NCI-H146 (cell line): ENCODE measurements at regions not wholly inside any gene's neighbourhood (a gene's known extent, or its start where the extent isn't known, plus 50 kb on each side); places are given as distances from the start of the nearest gene placed in this dataset.

Experiments used
- DNase-seq: peaks from one replicate; lab custom pipeline; 2025; lab: John Stamatoyannopoulos, UW

DNA sequence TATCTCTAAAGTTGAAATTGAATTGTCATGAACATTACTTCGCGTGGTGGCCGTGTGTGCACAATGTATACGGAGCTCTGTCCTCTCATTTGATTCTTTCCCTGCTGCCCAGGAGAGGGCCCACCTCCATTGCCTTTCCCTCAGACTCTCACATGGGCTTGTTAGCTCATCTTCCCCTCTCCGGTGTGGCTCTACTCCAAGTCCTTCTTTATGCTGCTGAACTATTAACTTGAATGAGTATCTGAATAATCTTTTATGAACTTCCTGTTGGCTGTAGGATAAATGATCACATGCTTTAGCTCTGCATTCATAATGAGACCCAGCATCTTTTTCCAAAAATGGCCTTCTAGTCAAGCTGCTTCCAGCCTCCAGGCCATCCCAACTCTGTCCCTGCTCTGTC is 68.8 kb upstream of the CLNK start:
- DNase-seq = no peak

DNA sequence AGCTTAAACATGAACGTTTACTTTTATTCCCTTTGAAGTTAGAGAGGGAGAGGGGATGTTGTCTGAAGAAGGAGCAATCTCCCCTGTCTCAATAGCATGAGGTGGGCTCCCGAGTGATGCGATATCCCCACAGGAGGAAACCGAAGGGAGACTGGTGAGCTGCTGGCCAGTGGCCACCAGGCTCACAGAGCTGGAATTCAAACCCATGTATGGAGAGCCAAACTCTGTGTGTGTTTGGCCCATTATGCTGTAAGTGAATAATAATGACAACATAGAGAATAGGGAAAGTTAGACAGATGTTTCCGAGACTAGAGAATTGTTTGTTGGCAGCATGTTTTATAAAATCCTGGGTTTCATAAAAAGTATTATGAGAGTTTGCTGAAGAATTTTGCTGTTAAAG is 66.1 kb upstream of the CLNK start:
- no peak for DNase-seq

DNA sequence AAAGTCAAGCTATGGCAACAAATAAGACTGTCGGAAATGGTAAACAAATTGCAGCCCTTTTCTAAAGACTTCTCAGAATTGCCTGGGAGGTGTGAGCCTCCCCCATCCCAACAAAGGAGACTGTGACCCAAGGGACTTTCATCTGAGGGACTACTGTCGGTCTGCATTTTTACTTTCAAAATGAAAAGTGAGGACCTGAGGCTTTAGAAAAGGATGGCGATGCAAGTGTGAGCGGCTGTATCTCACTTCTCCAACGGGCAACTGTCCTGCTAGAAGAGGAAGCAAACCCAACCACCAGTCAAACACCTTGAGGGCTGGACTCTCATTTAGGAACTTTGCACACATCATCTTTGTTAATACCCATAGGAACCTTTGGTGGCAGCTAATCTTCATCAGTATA is 62.6 kb upstream of the CLNK start:
- no peak for DNase-seq

GRCh38 chr4:10746371-10747171 is 62.0 kb upstream of the CLNK start:
- DNase-seq = no peak

DNA sequence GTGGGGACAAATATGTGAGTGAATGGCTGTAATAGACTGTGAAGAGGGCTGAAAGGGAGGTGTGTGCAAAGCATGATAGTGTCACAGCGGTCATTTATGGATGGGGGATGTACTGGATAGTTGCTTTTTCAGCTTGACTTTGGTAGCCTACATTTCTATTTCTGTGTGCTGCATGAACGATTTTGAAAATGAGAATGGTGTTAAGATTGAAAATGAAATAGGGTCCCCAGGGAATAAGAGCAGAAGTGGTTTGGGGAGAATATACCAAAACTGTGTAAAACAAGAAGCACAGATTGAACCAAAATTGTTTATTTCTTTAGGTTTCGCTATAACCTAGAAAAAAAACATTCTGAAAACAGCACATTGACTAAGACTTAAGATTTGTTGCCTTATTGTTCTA is 58.8 kb upstream of the CLNK start:
- DNase-seq = no peak

DNA sequence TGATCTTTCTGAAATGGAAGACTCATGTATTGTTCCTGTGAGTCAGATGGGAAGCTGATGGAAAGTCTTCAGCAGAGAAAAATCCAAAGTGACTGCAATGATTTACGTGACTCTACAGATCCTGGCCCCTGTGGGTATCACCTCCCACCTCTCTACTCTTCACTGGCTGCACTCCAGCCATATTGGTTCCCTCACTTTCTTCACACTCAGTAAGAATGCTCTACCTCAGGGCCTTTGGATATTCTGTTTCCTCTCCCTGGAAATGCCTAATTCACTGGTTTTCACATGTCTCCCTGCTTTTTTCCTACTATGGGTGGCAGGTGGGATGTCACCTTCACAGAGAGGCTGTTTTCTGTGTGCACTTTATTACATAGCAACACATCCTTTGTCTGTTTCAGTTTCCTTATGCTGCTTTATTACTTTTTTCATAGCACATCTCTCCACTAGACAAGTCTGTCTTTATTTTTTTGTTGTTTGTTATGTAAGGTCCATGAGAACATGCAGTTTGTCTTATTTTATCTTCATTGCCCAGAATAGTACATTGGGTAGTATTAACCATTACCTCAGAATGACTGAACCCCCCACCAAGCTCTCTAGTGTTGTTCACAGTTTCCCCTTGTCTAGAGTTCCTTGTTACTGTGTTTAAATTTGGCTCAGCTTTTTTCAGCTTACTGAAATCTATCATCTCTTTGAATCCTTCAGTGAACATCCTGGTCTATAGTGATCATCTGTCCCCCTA is 57.6 kb upstream of the CLNK start:
- DNase-seq = no peak

DNA sequence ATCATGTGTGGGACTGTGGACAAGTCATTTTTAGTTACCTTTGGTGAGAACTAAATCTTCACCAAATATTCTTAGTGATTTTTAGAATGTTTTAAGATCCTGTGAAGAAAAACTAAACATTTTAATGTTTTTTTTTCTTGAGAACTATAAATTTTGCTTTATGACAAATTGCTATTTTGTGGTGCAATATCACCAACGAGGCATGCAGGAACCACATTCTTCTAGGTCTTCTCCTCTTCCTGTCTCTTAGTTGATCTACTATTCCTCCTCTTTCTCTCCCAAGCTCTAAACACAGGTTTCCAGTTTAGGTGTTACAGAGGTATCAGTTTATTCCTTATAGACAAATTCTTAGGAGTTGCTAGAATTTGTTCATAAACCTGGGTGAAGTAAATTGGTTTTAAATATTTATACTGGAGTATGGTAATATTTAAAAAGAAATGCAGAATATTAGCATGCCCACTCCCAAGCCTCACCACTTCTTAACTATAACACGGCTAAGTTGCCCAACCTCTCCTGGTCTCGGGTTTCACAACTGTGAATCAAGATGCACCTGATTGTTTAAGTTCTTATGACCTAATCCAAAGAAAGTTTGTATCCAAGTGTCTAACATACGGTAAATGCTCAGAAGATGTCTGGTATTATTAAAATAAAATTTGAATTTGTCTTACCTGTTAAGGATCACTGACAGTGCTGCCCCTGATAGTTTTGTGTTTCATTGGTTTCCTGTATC is 56.5 kb upstream of the CLNK start:
- DNase-seq = no peak

DNA sequence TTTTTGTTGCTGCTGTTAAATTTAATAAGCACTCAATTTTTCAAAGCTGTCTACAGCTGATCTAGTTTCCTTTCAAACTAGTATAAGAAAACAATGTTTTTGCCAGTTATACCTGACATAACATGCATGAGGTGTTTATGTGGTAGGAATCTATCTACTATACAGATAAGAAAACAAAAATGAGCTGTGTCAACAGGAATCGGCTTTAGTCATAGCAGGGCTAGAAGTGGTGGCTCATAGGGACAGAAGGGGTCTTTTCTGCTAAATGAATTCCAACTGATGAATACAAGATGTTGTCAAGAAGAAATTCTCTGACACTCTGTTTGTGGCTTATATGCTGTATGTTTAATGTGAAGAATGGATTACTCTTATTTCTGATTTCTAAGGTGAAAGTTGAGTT is 55.7 kb upstream of the CLNK start:
- no peak for DNase-seq

- DNase-seq = no peak
Observed at GRCh38 chr4:10738826-10739489, 54.4 kb upstream of the CLNK start.

- peak; percentile 22 for DNase-seq
Observed at GRCh38 chr4:10737337-10737736, 52.8 kb upstream of the CLNK start.

- DNase-seq = no peak
Observed at GRCh38 chr4:10736895-10737294, 52.3 kb upstream of the CLNK start.

GRCh38 chr4:10736266-10736665 is 51.7 kb upstream of the CLNK start:
- no peak for DNase-seq

DNA sequence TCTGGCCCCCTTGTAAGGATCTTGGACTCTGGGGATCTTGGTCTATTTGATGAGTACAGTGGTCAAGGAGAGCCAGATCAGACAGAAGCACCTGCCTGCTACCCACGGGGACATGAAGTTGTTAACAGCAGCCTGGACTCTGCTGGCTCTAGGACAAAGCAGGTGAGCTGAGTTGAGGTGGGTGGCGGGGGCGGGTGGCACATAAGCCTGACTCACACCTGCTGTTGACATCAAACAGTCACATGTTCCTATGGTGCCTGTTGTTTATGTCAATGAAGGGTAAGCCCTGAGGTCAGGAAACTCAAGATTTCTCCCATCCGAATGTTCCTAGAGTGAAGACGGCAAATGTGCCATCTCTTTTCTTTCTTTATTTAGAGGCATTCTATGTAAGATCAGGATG is 50.1 kb upstream of the CLNK start:
- peak; percentile 91 for DNase-seq
